Endothelial cell of umbilical vein (primary cell): ENCODE measurements at regions not wholly inside any gene's neighbourhood (a gene's known extent, or its start where the extent isn't known, plus 50 kb on each side); places are given as distances from the start of the nearest gene placed in this dataset.

Source experiments
- BruUV-seq: library from RNA; stranded (reverse); fragments of 400-500 nt; replicated peaks from 2 replicates; lab custom pipeline; 2021; lab: Mats Ljungman, UMichigan
- CTCF ChIA-PET: fragments of 300-600, 350-600 bp; sonication (Branson Sonifier 250); formaldehyde crosslinking; loops from one replicate; lab custom pipeline; 2021; ENCODE audit warnings: antibody characterized with exemption, inconsistent platforms; lab: Charles Lee
- POLR2A ChIA-PET: fragments of 300-600, 350-600 bp; sonication (Branson Sonifier 250); formaldehyde crosslinking; loops from one replicate; lab custom pipeline; 2021; ENCODE audit warnings: antibody characterized with exemption, inconsistent platforms; lab: Charles Lee
- DNase-seq: peaks from one replicate; pipeline ENCODE4 v3.0.0-alpha.2; 2011; ENCODE audit warnings: low read depth, low spot score
- FAIRE-seq: peaks from 2 replicates; lab custom pipeline; 2011; peaks lifted over from hg19 to GRCh38; lab: Jason Lieb, UNC
- H2AFZ ChIP-seq: 2 replicates; pipeline ENCODE4 v1.6.0; 2012; ENCODE audit warnings: low read depth, low read length, control low read depth, inconsistent platforms
- H3K27ac ChIP-seq: 2 replicates; pipeline ENCODE4 v1.5.1; 2011; ENCODE audit warnings: low read depth, mild to moderate bottlenecking, control low read depth, low read length, moderate library complexity; ENCODE audit not compliant: insufficient read depth
- H3K27me3 ChIP-seq, 2 experiments: 2 replicates each; pipeline versions ENCODE4 v1.6.0 to v1.6.1; 2011; ENCODE audit warnings: low read length in 2 of 2, mixed read lengths in 1 of 2; ENCODE audit not compliant: control insufficient read depth in 2 of 2, insufficient read depth in 2 of 2
- H3K36me3 ChIP-seq, 2 experiments: 2 replicates in 1 of 2; 3 replicates in 1 of 2; pipeline ENCODE4 v1.5.1; 2011; ENCODE audit warnings: low read length in 2 of 2, mild to moderate bottlenecking in 1 of 2, moderate library complexity in 1 of 2; ENCODE audit not compliant: control insufficient read depth in 2 of 2, insufficient read depth in 2 of 2; ENCODE audit errors: extremely low read depth in 1 of 2
- H3K4me1 ChIP-seq: 3 replicates; pipeline ENCODE4 v1.5.1; 2011; ENCODE audit warnings: mild to moderate bottlenecking, low read length; ENCODE audit not compliant: control insufficient read depth, insufficient read depth; ENCODE audit errors: extremely low read depth
- H3K4me2 ChIP-seq: 2 replicates; pipeline ENCODE4 v1.6.1; 2011; ENCODE audit warnings: low read length, control low read depth, mixed read lengths; ENCODE audit not compliant: insufficient read depth
- H3K4me3 ChIP-seq, 3 experiments: fragments of 200-600 bp in 1 of 3; sonication (generic), shearing (Covaris generic) in 1 of 3; replicated peaks in 1 of 3; 2 replicates each; pipeline ENCODE4 v1.5.1; 2011 to 2016; ENCODE audit warnings: control low read depth in 3 of 3, low read length in 3 of 3, mild to moderate bottlenecking in 2 of 3, inconsistent platforms in 1 of 3, low read depth in 1 of 3, moderate library complexity in 1 of 3; ENCODE audit not compliant: insufficient read depth in 1 of 3
- H3K79me2 ChIP-seq: 2 replicates; pipeline ENCODE4 v1.6.0; 2012; ENCODE audit warnings: low read length, inconsistent platforms; ENCODE audit not compliant: control insufficient read depth, insufficient read depth
- H3K9ac ChIP-seq: replicated peaks from 2 replicates; pipeline ENCODE3; 2011; ENCODE audit warnings: low read length, control low read depth; ENCODE audit not compliant: insufficient read depth; ENCODE audit errors: extremely low read depth
- H3K9me1 ChIP-seq: replicated peaks from 3 replicates; pipeline ENCODE4 v1.6.0; 2011; ENCODE audit warnings: mild to moderate bottlenecking, low read length; ENCODE audit not compliant: control insufficient read depth, insufficient read depth; ENCODE audit errors: extremely low read depth
- H3K9me3 ChIP-seq: replicated peaks from 2 replicates; pipeline ENCODE4 v1.5.1; 2012; ENCODE audit warnings: low read length, inconsistent platforms; ENCODE audit not compliant: control insufficient read depth, insufficient read depth
- H4K20me1 ChIP-seq: replicated peaks from 2 replicates; pipeline ENCODE3; 2011; ENCODE audit warnings: mild to moderate bottlenecking, low read length; ENCODE audit not compliant: control insufficient read depth, insufficient read depth; ENCODE audit errors: extremely low read depth
- EZH2 ChIP-seq: IDR thresholded peaks from 2 replicates; pipeline ENCODE4 v1.6.1; 2012; ENCODE audit warnings: borderline replicate concordance, low read depth, mild to moderate bottlenecking, moderate library complexity, low read length, inconsistent platforms; ENCODE audit not compliant: severe bottlenecking
- FOS ChIP-seq: IDR thresholded peaks from 2 replicates; pipeline ENCODE4 v1.6.1; 2011; ENCODE audit warnings: mild to moderate bottlenecking, low read length, moderate library complexity, borderline replicate concordance; ENCODE audit not compliant: insufficient read depth
- GATA2 ChIP-seq: IDR thresholded peaks from 2 replicates; pipeline ENCODE4 v1.7.0; 2011; ENCODE audit warnings: low read depth, mild to moderate bottlenecking, moderate library complexity, mixed read lengths, low read length; ENCODE audit not compliant: insufficient read length, insufficient read depth
- JUN ChIP-seq: IDR thresholded peaks from 2 replicates; pipeline ENCODE4 v1.6.1; 2011; ENCODE audit warnings: borderline replicate concordance, low read depth; ENCODE audit not compliant: insufficient read length, insufficient read depth
- MYC ChIP-seq: IDR thresholded peaks from one replicate; pipeline ENCODE4 v1.6.1; 2011; ENCODE audit warnings: mild to moderate bottlenecking, low read depth, low read length
- POLR2A ChIP-seq: IDR thresholded peaks from 2 replicates; pipeline ENCODE4 v1.6.1; 2012; ENCODE audit warnings: low read depth, mild to moderate bottlenecking, control low read depth, low read length
- POLR2AphosphoS5 ChIP-seq: IDR thresholded peaks from 2 replicates; pipeline ENCODE4 v1.6.1; 2012; ENCODE audit warnings: low read depth, mild to moderate bottlenecking, control low read depth, low read length, moderate library complexity; ENCODE audit not compliant: insufficient read depth
- dilution Hi-C: fragments of 300-500 bp; cut with MboI; formaldehyde crosslinking; loops from one replicate; pipeline ENCODE4 v1.15.0; 2019; ENCODE audit warnings: low sequenced_read_pairs; ENCODE audit not compliant: extremely low pct_ligation_motif_present
- intact Hi-C: fragments of 100-400 bp; cut with micrococcal nuclease; formaldehyde crosslinking; loops from one replicate; pipeline ENCODE4 v1.10.0; 2022
- TF ChIP-seq, protein P1 (sequence below), 2 donors: IDR thresholded peaks; 1 replicate in 1 of 2; 2 replicates in 1 of 2; pipeline ENCODE4 v1.5.1; 2011; ENCODE audit warnings: low read length in 2 of 2, mild to moderate bottlenecking in 2 of 2, moderate library complexity in 2 of 2, control low read depth in 1 of 2, inconsistent platforms in 1 of 2, low read depth in 1 of 2; ENCODE audit not compliant: insufficient read depth in 1 of 2; ENCODE audit errors: extremely low read depth in 1 of 2
- TF ChIP-seq, protein P2 (sequence below): IDR thresholded peaks from 2 replicates; pipeline ENCODE4 v1.6.1; 2011; ENCODE audit not compliant: insufficient read depth, insufficient read length

DNA sequence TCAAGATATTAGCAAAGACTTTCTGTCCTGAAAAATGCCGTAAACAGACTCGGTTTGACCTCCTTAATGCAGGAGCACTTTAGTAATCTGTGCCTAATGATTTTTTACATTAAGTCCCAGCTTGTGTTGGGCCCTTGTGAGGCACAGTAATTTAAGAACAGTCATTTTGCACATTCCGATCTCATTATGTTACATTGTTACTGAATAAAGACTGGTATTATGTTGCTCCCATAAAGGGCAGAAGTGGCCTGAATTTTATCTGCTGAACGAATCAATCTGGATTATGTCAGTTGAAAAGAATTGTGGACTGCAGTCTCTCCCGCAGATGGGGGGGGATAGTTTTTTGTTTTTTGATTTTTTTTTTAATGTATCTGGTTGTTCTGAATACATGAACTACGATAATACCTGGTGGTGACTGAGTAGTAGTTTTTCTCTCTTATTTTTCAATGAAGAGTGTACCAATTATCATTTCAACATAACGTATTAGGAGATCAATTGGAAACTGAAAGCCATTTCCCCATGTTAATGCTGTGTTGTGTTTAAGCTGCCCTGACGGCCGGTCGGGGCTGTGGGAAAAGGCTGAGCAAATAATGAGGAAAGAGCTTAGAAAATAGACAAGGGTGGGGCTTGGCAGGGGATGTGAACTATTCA lies 290.2 kb downstream of the ZNF536 start:
- DNase-seq (no peak), FAIRE-seq (no peak)
- H3K4me3 ChIP-seq, result no peak overlapping the region
- dilution Hi-C loops (no loop called here), intact Hi-C loops (no loop called here)
- H3K27ac ChIP-seq, result no peak overlapping the region
- CTCF ChIA-PET, result interaction anchor here (0.8 to 1.6 kb wide), 2 partner anchors 20 to 932 kb away, joined by 5 to 6 read pairs; no protein-coding TSS in a partner anchor
- H3K27me3 ChIP-seq, result no peaks in the 10 kb centered on the region
- H3K4me1 ChIP-seq, result no peaks in the 10 kb centered on the region
- H3K9ac ChIP-seq, result no peak overlapping the region
- H3K9me3 ChIP-seq, result no peaks in the 10 kb centered on the region
- H2AFZ ChIP-seq, result no peak overlapping the region
- H4K20me1 ChIP-seq, result no peaks in the 10 kb centered on the region
- H3K4me2 ChIP-seq, result peak overlapping the region; percentile 14
- no peaks in the 10 kb centered on the region for H3K79me2 ChIP-seq
- TF ChIP-seq EZH2 (no peak), GATA2 (no peak), POLR2A (no peak), POLR2AphosphoS5 (no peak), FOS (no peak), JUN (no peak), MYC (no peak)
- TF ChIP-seq, protein P1, sequence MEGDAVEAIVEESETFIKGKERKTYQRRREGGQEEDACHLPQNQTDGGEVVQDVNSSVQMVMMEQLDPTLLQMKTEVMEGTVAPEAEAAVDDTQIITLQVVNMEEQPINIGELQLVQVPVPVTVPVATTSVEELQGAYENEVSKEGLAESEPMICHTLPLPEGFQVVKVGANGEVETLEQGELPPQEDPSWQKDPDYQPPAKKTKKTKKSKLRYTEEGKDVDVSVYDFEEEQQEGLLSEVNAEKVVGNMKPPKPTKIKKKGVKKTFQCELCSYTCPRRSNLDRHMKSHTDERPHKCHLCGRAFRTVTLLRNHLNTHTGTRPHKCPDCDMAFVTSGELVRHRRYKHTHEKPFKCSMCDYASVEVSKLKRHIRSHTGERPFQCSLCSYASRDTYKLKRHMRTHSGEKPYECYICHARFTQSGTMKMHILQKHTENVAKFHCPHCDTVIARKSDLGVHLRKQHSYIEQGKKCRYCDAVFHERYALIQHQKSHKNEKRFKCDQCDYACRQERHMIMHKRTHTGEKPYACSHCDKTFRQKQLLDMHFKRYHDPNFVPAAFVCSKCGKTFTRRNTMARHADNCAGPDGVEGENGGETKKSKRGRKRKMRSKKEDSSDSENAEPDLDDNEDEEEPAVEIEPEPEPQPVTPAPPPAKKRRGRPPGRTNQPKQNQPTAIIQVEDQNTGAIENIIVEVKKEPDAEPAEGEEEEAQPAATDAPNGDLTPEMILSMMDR (IDR thresholded peaks at IDR 0.05; ENCODE audit: extremely low read depth in 1 of 2, insufficient read depth in 1 of 2, low read depth in 1 of 2, low read length in 2 of 2), result no peak
- TF ChIP-seq, protein P2, sequence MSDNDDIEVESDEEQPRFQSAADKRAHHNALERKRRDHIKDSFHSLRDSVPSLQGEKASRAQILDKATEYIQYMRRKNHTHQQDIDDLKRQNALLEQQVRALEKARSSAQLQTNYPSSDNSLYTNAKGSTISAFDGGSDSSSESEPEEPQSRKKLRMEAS, result no peak
- no peaks in the 10 kb centered on the region for H3K36me3 ChIP-seq
- POLR2A ChIA-PET, result no interaction called here
- BruUV-seq, result no TSS peak
- H3K9me1 ChIP-seq, result no peaks in the 10 kb centered on the region
